Transverse colon (tissue), 4 donors: ENCODE measurements at regions not wholly inside any gene's neighbourhood (a gene's known extent, or its start where the extent isn't known, plus 50 kb on each side); places are given as distances from the start of the nearest gene placed in this dataset.

Experiments
- CTCF ChIP-seq, 5 experiments: fragments of 200-600 bp in 3 of 5; fragments of 450-650 bp in 2 of 5; sonication (generic) in 3 of 5; IDR thresholded peaks; 1 replicate in 2 of 5; 2 replicates in 3 of 5; pipeline ENCODE4 v1.5.1; 2016 to 2017; ENCODE audit warnings: antibody characterized with exemption in 5 of 5, inconsistent platforms in 3 of 5, mild to moderate bottlenecking in 2 of 5, moderate library complexity in 1 of 5
- EP300 ChIP-seq: sonication (generic); formaldehyde crosslinking; IDR thresholded peaks from one replicate; pipeline ENCODE4 v1.6.1; 2017; ENCODE audit warnings: antibody characterized with exemption, low read depth
- POLR2A ChIP-seq: fragments of 450-650 bp; IDR thresholded peaks from one replicate; pipeline ENCODE4 v1.6.1; 2016; ENCODE audit warnings: antibody characterized with exemption, mild to moderate bottlenecking, moderate library complexity
- POLR2AphosphoS5 ChIP-seq, 3 donors: sonication (generic); formaldehyde crosslinking; IDR thresholded peaks; one replicate each; pipeline ENCODE4 v1.6.1; 2016; ENCODE audit warnings: antibody characterized with exemption in 3 of 3

DNA sequence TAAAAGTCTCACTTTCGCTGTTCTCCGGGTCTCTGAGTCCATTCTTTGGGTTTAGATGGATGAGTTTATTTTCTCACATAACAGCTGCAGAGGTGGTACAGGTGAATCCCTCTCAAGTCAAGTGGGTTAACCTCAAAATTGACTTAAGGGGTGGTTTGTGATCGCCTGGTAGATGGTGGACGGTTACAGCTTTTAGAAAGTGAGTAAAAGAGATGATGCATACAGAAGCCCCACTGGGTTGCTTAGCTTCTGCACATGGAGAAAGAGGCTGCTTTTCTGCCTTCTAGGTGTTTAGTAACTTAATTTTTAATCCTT lies 146.7 kb downstream of the TRIM27 start:
- TF ChIP-seq EP300 (no peak), CTCF (IDR thresholded peaks at IDR 0.05) (no peak), POLR2A (no peak), POLR2AphosphoS5 (IDR thresholded peaks at IDR 0.05) (no peak)
